Activated CD8-positive, alpha-beta T cell treated with anti-CD3 and anti-CD28 coated beads for 36 hours (primary cell): ENCODE measurements at regions not wholly inside any gene's neighbourhood (a gene's known extent, or its start where the extent isn't known, plus 50 kb on each side); places are given as distances from the start of the nearest gene placed in this dataset.

Source experiments
- ATAC-seq: fragments of 200-7000 bp; cut with Tn5 transposase; one replicate; pipeline ENCODE4 v1.10.0; 2021; ENCODE audit warnings: mild to moderate bottlenecking, moderate library complexity
- CTCF ChIA-PET: fragments of 350-600 bp; sonication (Branson Sonifier 250); formaldehyde crosslinking; loops from one replicate; lab custom pipeline; 2021; ENCODE audit warnings: antibody characterized with exemption; lab: Charles Lee
- POLR2A ChIA-PET: fragments of 350-600 bp; sonication (Branson Sonifier 250); formaldehyde crosslinking; loops from one replicate; lab custom pipeline; 2021; ENCODE audit warnings: antibody characterized with exemption; lab: Charles Lee
- DNase-seq: peaks from one replicate; pipeline ENCODE4 v3.0.0-alpha.2; 2020
- H3K27ac Mint-ChIP-seq: one replicate; pipeline ENCODE4 v1.8.0; 2021; ENCODE audit warnings: mild to moderate bottlenecking, mixed read lengths
- H3K27me3 Mint-ChIP-seq: one replicate; pipeline ENCODE4 v1.8.0; 2021; ENCODE audit warnings: mixed read lengths
- H3K36me3 Mint-ChIP-seq: one replicate; pipeline ENCODE4 v1.8.0; 2021; ENCODE audit warnings: low read depth, mixed read lengths
- H3K4me1 Mint-ChIP-seq: one replicate; pipeline ENCODE4 v1.8.0; 2021; ENCODE audit warnings: low read depth, mixed read lengths
- H3K4me3 Mint-ChIP-seq: one replicate; pipeline ENCODE4 v1.8.0; 2021; ENCODE audit warnings: mild to moderate bottlenecking, moderate library complexity, mixed read lengths
- H3K9me3 Mint-ChIP-seq: one replicate; pipeline ENCODE4 v1.8.0; 2021; ENCODE audit warnings: mixed read lengths
- CTCF ChIP-seq: fragments of 200-600 bp; IDR thresholded peaks from one replicate; pipeline ENCODE4 v1.8.0; 2022; ENCODE audit warnings: antibody characterized with exemption, mild to moderate bottlenecking
- intact Hi-C: fragments of 100-400 bp; cut with micrococcal nuclease; formaldehyde crosslinking; loops from one replicate; pipeline ENCODE4 v1.10.0; 2022

DNA sequence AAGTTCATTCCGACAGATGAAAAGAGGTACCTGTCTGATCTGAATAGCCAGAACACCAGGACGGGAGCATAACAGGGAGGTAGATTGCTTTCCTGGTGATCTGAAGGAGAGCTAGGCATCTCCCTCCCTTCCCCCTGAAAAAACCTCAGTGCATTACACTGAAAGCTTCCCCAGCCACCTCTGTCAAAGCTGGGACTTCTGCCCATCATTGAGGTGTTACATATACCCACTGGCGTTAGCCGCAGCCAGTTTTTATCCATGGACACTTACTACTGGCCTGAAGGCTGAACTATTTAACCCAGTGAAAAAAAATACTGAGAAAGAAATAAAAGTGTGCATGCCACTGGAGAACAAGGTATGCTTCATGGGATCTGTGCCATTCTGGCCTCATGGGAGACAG, 568.3 kb upstream of the ADAMTS5 start:
- H3K36me3 Mint-ChIP-seq: no peaks in the 10 kb centered on the region
- ATAC-seq: no peak
- no peak for TF ChIP-seq CTCF
- DNase-seq: no peak
- no peaks in the 10 kb centered on the region for H3K4me1 Mint-ChIP-seq
- no peak overlapping the region for H3K27ac Mint-ChIP-seq
- no peaks in the 10 kb centered on the region for H3K9me3 Mint-ChIP-seq
- no peaks in the 10 kb centered on the region for H3K27me3 Mint-ChIP-seq
- intact Hi-C loops: no loop called here
- ChIA-PET POLR2A (no interaction called here), CTCF (no interaction called here)
- no peak overlapping the region for H3K4me3 Mint-ChIP-seq

DNA sequence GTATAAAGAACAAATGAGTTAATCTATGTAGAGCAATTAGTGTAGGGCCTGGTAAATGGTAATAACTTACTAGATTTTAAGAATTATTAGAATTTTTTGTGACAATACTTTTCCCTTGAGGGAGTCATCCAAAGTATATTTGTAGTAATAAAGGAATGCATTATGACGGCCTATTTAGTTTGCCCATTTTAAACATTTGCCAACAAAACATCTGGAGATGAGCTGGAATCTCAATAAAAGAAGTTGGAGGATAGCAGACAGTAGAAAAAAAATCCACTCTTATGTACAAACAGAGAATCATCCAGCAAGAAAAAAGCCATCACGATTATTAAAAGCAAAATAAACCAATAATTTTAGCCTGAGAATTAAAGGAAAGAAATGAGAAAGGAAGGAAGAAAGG, 567.3 kb upstream of the ADAMTS5 start:
- Mint-ChIP-seq H3K27ac (no peak overlapping the region), H3K4me3 (no peak overlapping the region), H3K9me3 (no peaks in the 10 kb centered on the region), H3K27me3 (no peaks in the 10 kb centered on the region), H3K4me1 (no peaks in the 10 kb centered on the region), H3K36me3 (no peaks in the 10 kb centered on the region)
- DNase-seq (no peak), ATAC-seq (no peak)
- POLR2A ChIA-PET: no interaction called here
- no peak for TF ChIP-seq CTCF
- CTCF ChIA-PET: no interaction called here
- intact Hi-C loops: no loop called here

GRCh38 chr21:27532076-27532475, 565.2 kb upstream of the ADAMTS5 start:
- no peak for DNase-seq
- ATAC-seq: no peak
- Mint-ChIP-seq H3K36me3 (no peaks in the 10 kb centered on the region), H3K4me1 (no peaks in the 10 kb centered on the region), H3K4me3 (no peak overlapping the region), H3K27me3 (no peaks in the 10 kb centered on the region), H3K27ac (no peak overlapping the region), H3K9me3 (peaks cover 1% of the 10 kb centered on the region)
- TF ChIP-seq CTCF: no peak
- intact Hi-C loops: no loop called here
- CTCF ChIA-PET: no interaction called here
- POLR2A ChIA-PET: no interaction called here

- intact Hi-C loops: no loop called here
- no peak for TF ChIP-seq CTCF
- Mint-ChIP-seq H3K9me3 (peaks cover 5% of the 10 kb centered on the region), H3K36me3 (no peaks in the 10 kb centered on the region), H3K4me3 (no peak overlapping the region), H3K27me3 (no peaks in the 10 kb centered on the region), H3K4me1 (no peaks in the 10 kb centered on the region), H3K27ac (no peak overlapping the region)
- ATAC-seq (no peak), DNase-seq (no peak)
- POLR2A ChIA-PET: no interaction called here
- CTCF ChIA-PET: no interaction called here
Observed at GRCh38 chr21:27528697-27529096, 561.8 kb upstream of the ADAMTS5 start.

DNA sequence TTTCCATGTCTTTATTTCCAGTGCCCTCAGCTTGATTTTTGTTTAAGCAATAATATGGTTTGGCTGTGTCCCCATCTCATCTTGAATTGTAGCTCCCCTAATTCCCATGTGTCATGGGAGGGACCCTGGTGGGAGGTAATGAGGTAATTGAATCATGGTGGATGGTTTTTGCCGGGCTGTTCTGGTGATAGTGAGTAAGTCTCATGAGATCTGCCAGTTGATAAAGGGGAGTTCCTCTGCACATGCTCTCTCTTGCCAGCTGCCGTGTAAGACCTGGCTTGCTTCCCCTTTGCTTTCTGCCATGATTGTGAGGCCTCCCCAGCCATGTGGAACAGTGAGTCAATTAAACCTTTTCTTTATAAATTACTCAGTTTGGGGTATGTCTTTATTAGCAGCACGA, 559.6 kb upstream of the ADAMTS5 start:
- H3K9me3 Mint-ChIP-seq: peaks cover 10% of the 10 kb centered on the region
- no peak overlapping the region for H3K4me3 Mint-ChIP-seq
- ATAC-seq: no peak
- POLR2A ChIA-PET: no interaction called here
- TF ChIP-seq CTCF: no peak
- H3K27ac Mint-ChIP-seq: no peak overlapping the region
- H3K4me1 Mint-ChIP-seq: no peaks in the 10 kb centered on the region
- no peaks in the 10 kb centered on the region for H3K36me3 Mint-ChIP-seq
- intact Hi-C loops: no loop called here
- no peak for DNase-seq
- CTCF ChIA-PET: no interaction called here
- H3K27me3 Mint-ChIP-seq: no peaks in the 10 kb centered on the region
